PC-9 (cell line): ENCODE measurements at regions not wholly inside any gene's neighbourhood (a gene's known extent, or its start where the extent isn't known, plus 50 kb on each side); places are given as distances from the start of the nearest gene placed in this dataset.

Source experiments
- BruUV-seq: library from RNA; stranded (reverse); fragments of 400-500 nt; replicated peaks from 2 replicates; lab custom pipeline; 2021; lab: Mats Ljungman, UMichigan
- CTCF ChIA-PET: fragments of 300-600 bp; sonication (Branson Sonifier 250); formaldehyde crosslinking; loops from one replicate; lab custom pipeline; 2022; ENCODE audit warnings: antibody characterized with exemption; lab: Charles Lee
- POLR2A ChIA-PET: fragments of 300-600 bp; sonication (Branson Sonifier 250); formaldehyde crosslinking; loops from one replicate; lab custom pipeline; 2022; ENCODE audit warnings: antibody characterized with exemption; ENCODE audit not compliant: unreplicated experiment; lab: Charles Lee
- DNase-seq, 2 experiments: peaks; one replicate each; pipeline versions ENCODE4 v3.0.0 to v3.0.0-alpha.2; 2015 to 2022; ENCODE audit warnings: mixed read lengths in 1 of 2
- H2AFZ ChIP-seq: fragments of 200-600 bp; sonication (generic); 2 replicates; pipeline ENCODE4 v1.8.1; 2017; ENCODE audit warnings: antibody characterized with exemption
- H3F3A ChIP-seq: fragments of 200-600 bp; sonication (generic); 2 replicates; pipeline ENCODE4 v1.8.1; 2017; ENCODE audit warnings: antibody characterized with exemption, mild to moderate bottlenecking, low read depth; ENCODE audit not compliant: insufficient read depth
- H3K27ac ChIP-seq: fragments of 200-600 bp; sonication (generic); 2 replicates; pipeline ENCODE4 v1.6.1; 2016; ENCODE audit warnings: mixed run types
- H3K27me3 ChIP-seq: fragments of 200-600 bp; sonication (generic); 2 replicates; pipeline ENCODE4 v1.6.1; 2016; ENCODE audit warnings: low read depth, mixed run types; ENCODE audit not compliant: insufficient read depth
- H3K36me3 ChIP-seq: fragments of 200-600 bp; sonication (generic); 2 replicates; pipeline ENCODE4 v1.6.1; 2016; ENCODE audit warnings: low read depth, mixed run types
- H3K4me1 ChIP-seq: fragments of 200-600 bp; sonication (generic); replicated peaks from 2 replicates; pipeline ENCODE4 v1.6.1; 2016; ENCODE audit warnings: mixed run types; ENCODE audit not compliant: insufficient read depth
- H3K4me2 ChIP-seq: fragments of 200-600 bp; sonication (generic); 2 replicates; pipeline ENCODE4 v1.6.1; 2017; ENCODE audit warnings: mixed run types
- H3K4me3 ChIP-seq: fragments of 200-600 bp; sonication (generic); 2 replicates; pipeline ENCODE4 v1.6.1; 2016; ENCODE audit warnings: mixed run types
- H3K79me2 ChIP-seq: fragments of 200-600 bp; sonication (generic); 2 replicates; pipeline ENCODE4 v1.6.1; 2017; ENCODE audit warnings: low read depth, mixed run types
- H3K9me2 ChIP-seq: fragments of 200-600 bp; sonication (generic); 2 replicates; pipeline ENCODE4 v1.8.1; 2017; ENCODE audit warnings: mild to moderate bottlenecking; ENCODE audit not compliant: insufficient read depth
- H3K9me3 ChIP-seq: fragments of 200-600 bp; sonication (generic); 2 replicates; pipeline ENCODE4 v1.8.1; 2016; ENCODE audit warnings: low read depth; ENCODE audit not compliant: insufficient read depth
- H4K20me1 ChIP-seq: fragments of 200-600 bp; sonication (generic); 2 replicates; pipeline ENCODE4 v1.8.1; 2017; ENCODE audit not compliant: insufficient read depth
- CTCF ChIP-seq: fragments of 200-600 bp; sonication (generic); conservative IDR thresholded peaks from 2 replicates; pipeline ENCODE4 v1.6.1; 2017; ENCODE audit warnings: mixed run types, antibody characterized with exemption, mild to moderate bottlenecking, moderate library complexity
- EZH2 ChIP-seq: fragments of 200-600 bp; sonication (generic); IDR thresholded peaks from 2 replicates; pipeline ENCODE4 v1.8.0; 2017; ENCODE audit warnings: antibody characterized with exemption, low read depth
- intact Hi-C: fragments of 100-400 bp; cut with micrococcal nuclease; formaldehyde crosslinking; loops from one replicate; pipeline ENCODE4 v1.10.0; 2022; ENCODE audit not compliant: unreplicated experiment

- BruUV-seq = no TSS peak
- no peaks in the 10 kb centered on the region for H3K4me1 ChIP-seq
- H3K27ac ChIP-seq = no peak overlapping the region
- H2AFZ ChIP-seq = no peak overlapping the region
- CTCF ChIA-PET = no interaction called here
- no peak overlapping the region for H3K4me2 ChIP-seq
- no peaks in the 10 kb centered on the region for H3F3A ChIP-seq
- TF ChIP-seq EZH2 (no peak), CTCF (no peak)
- H3K9me2 ChIP-seq = no peaks in the 10 kb centered on the region
- no peak overlapping the region for H3K4me3 ChIP-seq
- no peaks in the 10 kb centered on the region for H3K79me2 ChIP-seq
- no peak for DNase-seq
- H3K9me3 ChIP-seq = no peaks in the 10 kb centered on the region
- intact Hi-C loops = no loop called here
- no peaks in the 10 kb centered on the region for H4K20me1 ChIP-seq
- H3K27me3 ChIP-seq = peaks cover 55% of the 10 kb centered on the region
- H3K36me3 ChIP-seq = no peaks in the 10 kb centered on the region
- POLR2A ChIA-PET = no interaction called here
These were observed 124.3 kb upstream of the RGMA start for GRCh38 chr15:93213281-93213680.

- ChIA-PET POLR2A (no interaction called here), CTCF (no interaction called here)
- no peak overlapping the region for H3K4me2 ChIP-seq
- H3K36me3 ChIP-seq = no peaks in the 10 kb centered on the region
- H2AFZ ChIP-seq = no peak overlapping the region
- no peaks in the 10 kb centered on the region for H4K20me1 ChIP-seq
- no peaks in the 10 kb centered on the region for H3K4me1 ChIP-seq
- H3K9me3 ChIP-seq = no peaks in the 10 kb centered on the region
- H3F3A ChIP-seq = no peaks in the 10 kb centered on the region
- no TSS peak for BruUV-seq
- H3K27ac ChIP-seq = no peak overlapping the region
- TF ChIP-seq EZH2 (no peak), CTCF (no peak)
- H3K9me2 ChIP-seq = no peaks in the 10 kb centered on the region
- DNase-seq = no peak
- no peak overlapping the region for H3K4me3 ChIP-seq
- peaks cover 55% of the 10 kb centered on the region for H3K27me3 ChIP-seq
- intact Hi-C loops = no loop called here
- no peaks in the 10 kb centered on the region for H3K79me2 ChIP-seq
These were observed 123.6 kb upstream of the RGMA start for GRCh38 chr15:93212578-93212977.

GRCh38 chr15:93210995-93211394, 122.0 kb upstream of the RGMA start:
- Histone ChIP-seq H3K27me3 (peaks cover 58% of the 10 kb centered on the region), H3K79me2 (no peaks in the 10 kb centered on the region), H3K4me3 (no peak overlapping the region), H3K4me2 (no peak overlapping the region), H3K9me3 (no peaks in the 10 kb centered on the region), H3F3A (no peaks in the 10 kb centered on the region), H3K4me1 (no peaks in the 10 kb centered on the region), H3K36me3 (no peaks in the 10 kb centered on the region), H3K27ac (no peak overlapping the region), H3K9me2 (no peaks in the 10 kb centered on the region), H2AFZ (no peak overlapping the region), H4K20me1 (no peaks in the 10 kb centered on the region; the same call in 1 of the 2 replicates)
- CTCF ChIA-PET = no interaction called here
- no TSS peak for BruUV-seq
- TF ChIP-seq CTCF (no peak), EZH2 (no peak)
- intact Hi-C loops = no loop called here
- DNase-seq = no peak
- POLR2A ChIA-PET = no interaction called here
